Stimulated activated CD4-positive, alpha-beta T cell treated with anti-CD3 and anti-CD28 coated beads, Interleukin-12 subunit alpha, Interleukin-12 subunit beta, amount 100 ng/mL, for 48 hours (primary cell): ENCODE measurements at regions not wholly inside any gene's neighbourhood (a gene's known extent, or its start where the extent isn't known, plus 50 kb on each side); places are given as distances from the start of the nearest gene placed in this dataset.
A peak's percentile ranks its signal among the peaks of the same experiment; 100 is the strongest.

Experiments used
- DNase-seq, 3 donors: peaks; one replicate each; pipeline ENCODE4 v3.0.0-alpha.2; 2020; ENCODE audit warnings: low read depth in 2 of 3, low spot score in 1 of 3

DNA sequence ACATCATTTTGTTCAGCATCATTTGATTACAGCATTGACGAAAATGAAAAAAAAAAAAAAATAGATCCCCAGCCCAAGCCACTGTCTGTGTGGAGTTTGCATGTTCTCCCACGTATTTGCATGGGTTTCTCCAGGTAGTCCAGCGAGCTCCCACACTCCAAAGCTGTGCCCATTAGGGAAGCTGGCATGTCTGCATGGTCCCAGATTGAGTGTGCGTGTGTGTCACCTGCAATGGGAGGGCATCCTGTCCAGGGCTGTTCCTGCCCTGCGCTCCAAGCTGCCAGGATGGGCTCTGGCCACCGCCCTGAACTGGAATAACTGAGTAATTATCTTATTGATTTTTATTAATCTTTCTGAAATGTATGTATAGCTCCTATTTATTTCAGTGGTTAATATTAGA is 88.6 kb downstream of the KLF12 start:
- DNase-seq = no peak

DNA sequence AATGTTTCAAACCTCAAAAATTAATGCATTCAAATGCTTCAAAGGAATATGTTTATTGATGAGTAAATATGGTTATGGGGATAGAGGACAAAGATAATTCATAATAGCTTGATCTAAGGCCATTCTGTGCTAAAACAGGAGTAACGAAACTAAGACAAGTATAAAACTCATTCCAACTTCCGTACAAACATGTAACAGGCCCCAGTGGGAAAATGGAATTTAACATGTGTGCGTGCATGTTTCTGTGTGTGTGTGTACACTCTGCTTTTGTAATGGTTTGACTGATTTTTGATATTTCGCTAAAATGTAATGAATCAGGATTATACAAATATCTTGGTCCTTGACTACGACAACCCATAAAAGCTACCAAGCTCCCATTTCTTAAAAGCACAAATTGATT is 91.0 kb downstream of the KLF12 start:
- DNase-seq = no peak

DNA sequence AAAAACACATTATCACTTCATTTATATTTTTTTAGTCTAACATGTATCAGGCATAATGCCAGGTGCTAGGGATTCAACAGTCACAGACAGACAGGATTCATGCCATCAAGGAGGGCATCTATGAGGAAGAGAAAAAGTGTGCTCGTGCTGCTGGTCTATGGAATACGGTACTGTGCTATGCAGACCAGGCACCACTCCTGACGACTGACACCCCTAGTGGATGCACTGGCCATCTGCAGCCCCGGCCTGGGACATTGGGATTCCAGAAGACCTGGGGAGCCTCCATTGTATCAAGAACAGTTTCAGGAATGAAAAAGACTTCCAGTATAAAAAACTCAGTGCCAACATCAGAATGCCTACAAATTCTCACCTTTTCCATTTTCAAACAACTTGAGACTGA is 94.0 kb downstream of the KLF12 start:
- peak in 2 of 3 donors; percentile 8 to 12 for DNase-seq

DNA sequence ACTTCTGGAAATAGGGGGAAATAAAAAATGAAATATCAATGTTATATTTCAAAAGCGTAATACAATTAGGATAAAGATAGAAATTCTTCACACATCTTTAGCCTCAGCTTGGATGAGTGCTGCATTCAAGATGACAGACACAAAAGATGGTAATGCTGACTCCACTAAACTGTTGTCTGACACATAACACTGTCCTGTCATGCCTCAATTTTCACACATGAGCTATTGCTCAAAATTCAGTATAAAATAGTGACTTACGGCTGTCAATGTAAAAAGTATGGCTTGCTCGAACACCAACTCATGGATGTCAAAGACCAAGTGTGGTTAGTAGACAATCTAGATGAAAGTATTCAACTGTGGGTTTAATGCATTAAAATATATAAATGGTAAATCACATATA is 94.5 kb downstream of the KLF12 start:
- DNase-seq = no peak

DNA sequence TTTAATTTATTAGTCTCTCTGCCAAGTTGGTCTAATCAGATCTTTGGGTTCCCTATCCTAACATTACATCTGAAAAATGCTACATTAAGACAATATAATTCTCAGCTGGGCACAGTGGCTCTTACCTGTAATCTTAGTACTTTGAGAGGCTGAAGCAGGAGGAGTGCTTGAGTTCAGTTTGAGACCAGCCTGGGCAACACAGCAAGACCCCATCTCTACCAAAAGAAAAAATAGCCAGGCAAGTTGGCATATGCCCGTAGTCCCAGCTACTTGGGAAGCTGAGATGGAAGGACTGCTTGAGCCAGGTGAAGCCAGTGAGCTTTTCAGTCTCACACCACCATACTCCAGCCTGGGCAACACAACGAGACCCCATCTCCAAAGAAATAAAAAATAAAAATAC is 95.0 kb downstream of the KLF12 start:
- DNase-seq = no peak

DNA sequence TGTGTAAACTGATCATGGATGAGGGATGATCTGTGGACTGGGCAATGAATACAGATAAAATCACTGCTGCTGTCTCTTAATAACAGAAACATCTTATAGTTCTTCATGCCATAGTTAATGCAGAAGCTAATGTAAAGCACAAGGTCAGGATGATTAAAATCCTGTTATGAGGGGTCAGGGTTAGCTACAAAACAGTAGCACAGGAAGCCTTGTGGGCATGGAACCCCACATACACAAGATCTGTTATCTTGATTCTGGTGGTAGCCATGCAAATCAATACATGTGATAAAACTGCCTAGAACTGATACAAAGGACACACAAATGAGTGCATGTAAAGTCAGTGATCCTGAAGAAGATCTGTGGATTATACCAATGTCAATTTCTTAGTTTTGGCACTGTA is 96.4 kb downstream of the KLF12 start:
- no peak for DNase-seq

DNA sequence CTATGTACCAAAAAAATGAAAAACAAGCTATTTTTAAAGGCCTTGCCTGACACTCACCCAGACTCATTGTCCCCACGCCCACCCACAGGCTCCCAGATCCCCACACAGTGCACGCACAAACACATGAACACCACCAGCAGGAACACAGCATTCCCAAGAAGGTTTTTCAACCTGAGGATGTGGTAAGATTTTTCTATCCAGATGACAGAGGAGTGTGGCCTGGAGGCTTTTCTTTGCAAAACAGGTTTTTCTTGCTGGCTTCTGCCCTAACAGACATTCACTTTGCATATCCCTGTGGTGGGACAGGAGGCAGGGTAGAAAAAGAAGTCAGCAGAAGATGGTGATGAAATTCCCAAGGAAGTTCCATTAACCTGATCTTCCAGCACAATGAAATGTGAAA is 97.8 kb downstream of the KLF12 start:
- DNase-seq = no peak

DNA sequence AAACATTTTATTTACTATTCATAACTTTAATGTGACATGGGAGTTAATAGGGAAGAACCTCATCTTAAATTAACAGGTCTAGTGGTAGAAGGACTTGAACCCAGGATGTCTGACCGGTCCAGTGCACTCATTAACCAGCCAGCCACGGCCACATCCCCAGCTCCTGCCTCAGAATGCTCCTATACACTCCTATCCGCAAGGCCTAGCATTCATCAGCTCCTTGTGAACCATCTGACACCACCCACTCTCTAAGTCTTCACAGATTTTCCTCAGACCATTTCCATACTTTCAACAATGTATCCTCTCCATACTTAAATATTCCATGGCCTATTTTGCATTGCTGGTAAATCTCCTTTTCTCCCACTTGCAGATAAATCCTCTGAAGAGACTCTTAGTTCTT is 98.3 kb downstream of the KLF12 start:
- no peak for DNase-seq

DNA sequence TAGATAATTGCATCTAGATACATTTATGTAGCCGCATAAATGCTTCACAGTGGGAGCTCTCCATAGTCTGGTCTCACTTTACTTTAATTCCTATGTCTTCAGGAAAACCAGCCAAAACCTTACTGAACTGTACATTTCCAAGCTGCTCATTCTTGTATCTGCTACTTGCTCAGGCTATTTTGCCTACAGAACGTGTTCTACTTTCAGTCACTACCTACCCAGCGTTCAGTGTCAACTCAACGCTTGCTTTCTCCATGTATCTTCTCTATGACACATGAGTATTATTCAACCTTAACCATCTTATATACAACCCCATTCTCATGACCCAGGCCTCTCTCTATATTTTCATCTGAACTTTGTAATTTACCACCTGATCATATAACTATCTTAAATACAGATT is 101.9 kb downstream of the KLF12 start:
- DNase-seq = no peak

DNA sequence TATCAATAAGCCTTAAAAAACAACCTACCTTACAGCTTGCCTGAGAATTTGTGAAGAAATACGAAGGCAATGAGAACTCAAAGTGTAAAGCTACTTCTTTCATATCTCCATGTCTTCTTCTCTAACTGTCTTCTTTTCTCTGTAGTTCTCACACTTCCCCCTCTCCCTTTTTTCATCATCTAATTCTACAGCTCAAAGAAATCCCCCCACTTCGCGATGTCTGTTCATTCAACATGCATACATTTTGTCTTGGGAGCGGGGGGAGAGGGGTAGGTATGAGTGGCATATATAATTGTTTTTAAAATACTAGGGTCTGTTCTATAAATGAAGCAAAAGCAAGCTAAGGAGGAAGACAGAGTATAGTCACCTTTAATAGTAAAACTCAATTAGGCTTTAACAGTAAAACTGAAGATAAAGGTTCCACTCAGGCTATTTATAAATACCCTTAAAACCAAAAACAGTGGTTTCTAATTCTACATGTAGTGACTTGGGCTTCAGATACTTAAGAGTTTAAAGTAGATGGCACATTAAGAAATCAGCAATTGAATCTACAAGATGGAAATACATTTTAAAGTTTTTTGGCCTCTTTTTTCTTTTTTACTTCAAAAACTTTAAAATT is 106.9 kb downstream of the KLF12 start:
- no peak for DNase-seq

DNA sequence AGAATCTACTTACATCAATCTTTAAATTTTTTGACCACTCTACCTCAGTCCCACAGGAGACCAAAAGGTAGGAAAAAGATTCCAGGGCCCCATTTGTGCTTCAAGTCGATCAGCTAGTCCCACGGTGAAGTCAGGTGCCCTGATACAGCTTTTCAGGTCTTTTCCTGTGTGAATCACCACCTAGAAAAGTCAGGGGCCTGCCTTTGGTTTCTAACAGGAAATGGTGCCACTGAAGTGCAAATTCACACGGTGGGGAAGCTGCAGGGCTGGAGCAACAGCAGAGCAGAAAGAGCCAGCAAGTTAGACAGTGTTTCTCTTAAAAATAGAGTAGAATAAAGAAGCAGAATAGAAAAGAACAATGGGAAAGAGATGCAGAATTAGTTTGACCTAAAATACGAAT is 107.5 kb downstream of the KLF12 start:
- peak; percentile 35 to 58 (median 38) for DNase-seq

DNA sequence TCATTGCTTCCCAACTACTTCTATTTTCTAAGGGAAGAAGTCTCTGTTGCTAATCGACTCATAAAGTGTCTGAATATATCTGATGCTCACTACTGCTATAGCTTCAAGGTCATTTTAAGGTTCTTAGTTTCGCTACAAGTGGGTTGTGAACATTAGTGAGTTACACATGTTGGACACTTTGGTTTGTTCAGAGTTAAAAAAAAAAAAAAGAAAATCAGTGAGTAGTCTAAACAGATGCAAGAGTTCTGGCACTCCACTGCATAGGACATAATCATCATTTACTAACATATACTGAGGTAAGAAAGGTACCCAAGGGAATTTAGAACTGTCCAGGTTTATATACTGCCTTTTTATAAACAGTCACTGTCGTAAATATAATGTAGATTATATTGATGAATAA is 108.8 kb downstream of the KLF12 start:
- DNase-seq = no peak

DNA sequence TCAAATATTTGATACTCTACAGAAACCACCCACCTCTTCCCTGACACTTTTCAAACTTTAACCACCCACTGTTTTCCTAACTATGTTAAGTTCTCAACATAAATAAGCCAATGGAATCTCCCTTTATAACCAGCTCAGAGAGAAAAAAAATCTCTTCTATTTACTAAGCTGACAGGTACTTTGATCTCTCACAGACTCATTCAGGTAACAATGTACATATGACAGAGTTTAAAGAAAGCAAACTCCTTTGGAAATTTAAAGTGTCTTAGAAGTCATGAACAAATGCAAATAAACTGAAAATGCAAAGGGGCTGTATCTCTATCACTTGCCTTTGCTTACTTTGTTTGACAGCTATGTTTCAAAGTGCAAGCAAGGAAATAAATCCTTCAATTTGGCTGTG is 109.3 kb downstream of the KLF12 start:
- no peak for DNase-seq

DNA sequence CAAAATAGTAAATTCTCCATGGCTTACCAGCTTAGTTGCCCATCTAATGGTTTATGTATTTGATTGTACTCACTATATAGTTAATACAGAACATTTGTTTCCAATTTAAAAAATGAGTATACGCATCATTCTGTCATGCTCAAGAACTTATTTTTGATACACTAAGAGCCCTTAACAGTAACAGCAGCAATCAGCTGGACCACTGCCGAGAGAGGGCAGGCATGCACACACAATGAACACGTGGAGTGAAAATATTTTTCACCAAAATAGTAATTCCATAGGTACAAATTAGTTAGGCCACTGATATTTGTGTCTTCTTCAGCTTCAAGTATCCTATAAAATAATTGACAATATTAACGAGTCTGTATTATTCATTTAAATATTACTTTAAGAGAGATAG is 109.9 kb downstream of the KLF12 start:
- DNase-seq = no peak

DNA sequence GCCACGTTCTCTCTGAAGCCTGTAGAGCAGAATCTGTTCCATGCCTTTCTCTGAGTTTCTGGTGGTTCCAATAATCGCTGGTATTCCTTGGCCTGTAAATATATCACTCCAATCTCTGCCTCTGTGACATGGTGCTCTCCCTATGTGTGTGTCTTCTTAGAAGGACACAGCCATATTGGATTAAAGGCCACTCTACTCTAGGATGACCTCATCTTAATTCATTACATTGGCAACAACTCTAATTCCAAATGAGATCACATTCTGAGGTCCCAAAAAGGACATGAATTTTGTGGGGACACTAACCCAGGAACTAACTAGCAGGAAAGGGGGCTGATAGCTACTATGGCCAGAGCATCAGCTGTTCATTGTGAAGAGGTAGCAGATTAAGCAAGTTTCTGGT is 110.7 kb downstream of the KLF12 start:
- no peak for DNase-seq

DNA sequence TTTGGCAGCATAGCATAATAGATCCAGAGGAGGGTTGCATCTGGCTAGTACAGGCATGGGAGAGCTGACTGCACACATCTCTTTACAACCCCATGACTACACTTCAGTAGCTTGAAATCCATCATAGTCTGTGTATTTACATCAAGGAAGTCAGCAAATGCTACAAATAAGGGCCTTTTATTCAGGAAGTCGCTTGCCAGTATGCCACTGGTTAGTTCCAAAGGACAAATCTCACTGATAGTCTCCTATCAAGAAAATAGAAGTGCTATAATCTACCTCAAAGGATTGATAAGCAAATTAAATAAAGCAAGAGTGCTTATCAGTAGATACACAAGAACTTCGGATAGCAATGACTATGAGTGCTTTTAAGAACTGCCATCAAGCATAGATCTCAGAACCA is 112.7 kb downstream of the KLF12 start:
- DNase-seq = no peak

DNA sequence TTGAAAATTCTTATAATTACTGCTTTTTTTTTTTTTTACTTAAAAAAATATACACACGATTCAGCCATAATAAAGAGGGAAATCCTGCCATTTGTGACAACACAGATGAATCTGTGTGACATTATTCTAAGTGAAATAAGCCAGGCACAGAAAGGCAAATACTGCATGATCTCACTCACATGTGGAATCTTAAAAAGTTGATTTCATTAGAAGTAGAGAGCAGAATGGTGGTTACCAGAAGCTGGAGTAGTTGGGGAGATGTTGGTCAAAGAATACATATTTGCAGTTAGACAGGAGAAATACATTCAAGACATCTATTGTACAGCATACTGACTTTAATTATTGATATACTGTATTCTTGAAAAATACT is 116.2 kb downstream of the KLF12 start:
- no peak for DNase-seq

DNA sequence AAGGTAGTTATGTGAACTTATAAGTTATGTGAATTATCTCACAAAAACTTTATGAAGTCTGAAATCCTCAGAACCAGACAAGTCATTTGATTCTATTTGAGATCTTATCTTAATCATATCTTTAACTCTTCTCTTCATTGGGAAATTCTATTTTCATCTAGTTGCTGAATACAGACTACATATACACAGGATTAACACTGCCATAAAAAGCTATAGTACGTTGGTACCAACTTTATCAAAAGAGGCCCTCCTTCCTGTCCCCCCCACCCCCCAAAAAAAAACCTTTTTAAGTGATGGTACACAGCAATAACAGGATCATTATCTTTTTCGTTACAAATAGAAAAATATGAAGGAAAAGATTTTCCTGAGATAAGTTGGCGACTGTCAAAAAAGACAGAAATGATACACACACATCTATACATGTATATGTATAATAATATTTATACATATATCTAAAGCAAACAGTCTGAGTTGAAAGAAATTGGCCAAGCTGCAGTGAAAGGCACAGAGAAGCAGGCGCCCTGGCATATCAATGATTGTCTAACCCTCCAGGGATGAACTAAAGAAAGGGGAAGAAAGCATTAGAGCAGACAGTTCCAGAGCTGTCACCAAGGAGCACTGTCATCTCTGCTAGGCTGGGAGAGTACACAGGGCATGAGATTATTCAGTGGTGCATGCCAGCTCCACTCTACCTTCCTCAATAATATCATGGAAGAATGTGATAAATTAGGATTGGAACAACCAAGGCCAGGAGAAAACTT is 116.7 kb downstream of the KLF12 start:
- no peak for DNase-seq

DNA sequence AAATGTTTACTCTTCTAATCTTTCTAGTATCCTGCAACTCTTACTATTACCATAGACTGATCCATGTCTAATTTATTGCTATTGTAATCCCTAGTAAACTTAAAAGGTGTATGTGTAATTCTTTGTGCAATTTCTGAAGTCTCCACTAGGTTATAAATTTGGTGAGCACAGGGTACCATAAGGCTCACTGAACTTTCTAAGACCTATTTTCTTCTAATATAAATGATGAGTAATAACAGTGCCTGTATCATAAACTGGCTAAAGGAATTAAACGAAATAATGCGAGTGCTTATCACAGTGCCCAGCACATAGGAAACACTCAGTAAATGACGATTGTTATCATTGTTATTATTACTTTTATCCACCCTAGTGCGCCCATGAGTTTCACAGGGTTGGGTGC is 119.1 kb downstream of the KLF12 start:
- DNase-seq = no peak

DNA sequence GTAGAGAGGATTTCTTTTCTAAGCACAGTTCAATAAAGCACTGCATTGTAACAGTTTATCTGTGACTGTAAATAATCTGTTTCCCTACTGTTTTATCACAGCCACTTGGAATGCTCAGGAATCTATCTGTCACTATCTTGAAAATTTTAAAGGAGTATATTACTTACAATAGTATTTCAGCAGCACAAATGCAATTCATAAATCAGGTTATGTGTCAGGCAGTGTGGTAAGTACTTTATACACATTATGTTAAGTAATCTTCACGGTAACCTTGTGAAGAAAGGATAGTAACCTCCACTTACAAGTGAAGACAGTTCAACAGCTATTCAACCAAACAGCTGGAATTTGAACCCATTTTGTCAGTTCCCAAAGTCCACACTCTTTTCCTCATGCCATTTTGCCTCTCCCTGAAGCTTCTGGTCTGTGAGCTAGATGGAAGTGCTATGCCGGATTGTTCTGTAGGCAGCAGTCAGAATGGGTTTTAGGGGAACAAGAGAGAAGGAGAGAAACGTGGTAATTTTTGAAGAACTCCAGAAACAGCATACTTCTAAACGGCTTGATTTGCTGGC is 125.0 kb downstream of the KLF12 start:
- no peak for DNase-seq

DNA sequence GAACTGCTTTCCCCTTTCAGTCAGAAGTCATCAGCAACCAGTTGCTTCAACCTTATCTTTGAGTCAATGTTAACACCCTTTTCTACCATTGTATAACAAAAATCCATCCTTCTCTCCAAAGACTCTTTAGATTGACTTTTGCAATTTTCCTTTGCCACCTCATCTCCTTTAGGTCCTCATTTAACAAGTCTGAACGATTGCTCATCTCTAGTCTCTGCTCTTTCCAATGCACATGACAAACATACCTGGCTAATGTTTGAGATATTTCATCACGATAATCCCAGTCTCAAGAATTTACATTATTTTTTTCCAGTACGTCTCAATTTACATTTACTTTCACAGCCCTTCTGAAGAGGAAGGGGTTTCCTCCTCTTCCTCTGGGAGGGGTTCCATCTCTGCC is 127.5 kb downstream of the KLF12 start:
- DNase-seq = no peak

DNA sequence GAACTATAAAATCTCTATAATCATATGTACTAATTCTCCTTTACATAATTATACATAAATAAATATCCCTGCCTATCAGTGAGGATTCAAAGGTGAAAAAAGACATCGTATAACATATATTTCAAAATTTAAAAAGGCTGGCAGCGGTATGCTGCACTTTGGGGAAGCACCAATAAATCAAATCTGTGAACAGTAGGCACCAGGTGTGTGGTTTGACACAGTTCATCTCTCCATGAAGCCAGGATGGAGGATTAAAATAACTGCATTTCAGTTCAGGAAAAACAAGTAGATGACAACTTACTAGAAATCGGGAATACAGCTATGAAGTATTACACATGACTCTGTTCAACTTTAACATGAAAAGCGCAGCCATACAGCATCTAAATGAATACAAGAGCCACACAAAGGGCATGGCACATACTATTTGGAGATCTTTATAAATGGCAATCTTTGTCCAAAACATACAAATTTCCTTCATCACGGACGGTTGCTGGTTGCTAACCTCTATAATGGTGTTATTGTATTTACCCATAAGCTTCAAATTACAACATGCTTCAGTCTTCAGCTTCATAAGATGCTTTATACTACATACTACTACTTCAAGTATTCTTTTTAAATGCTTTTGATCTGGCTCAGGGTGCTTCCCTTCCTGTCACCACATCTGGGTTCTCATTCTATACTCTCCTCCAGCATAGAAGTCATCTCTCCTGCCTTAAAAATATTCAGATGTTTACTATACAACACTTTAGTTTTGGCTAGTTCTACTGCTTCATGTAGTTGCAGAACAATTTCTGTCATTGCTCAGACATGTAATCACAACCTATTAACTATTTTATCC is 128.7 kb downstream of the KLF12 start:
- DNase-seq = no peak
